Keratinocyte (primary cell): ENCODE measurements at regions not wholly inside any gene's neighbourhood (a gene's known extent, or its start where the extent isn't known, plus 50 kb on each side); places are given as distances from the start of the nearest gene placed in this dataset.

ENCODE experiments used
- DNase-seq: peaks from one replicate; pipeline ENCODE4 v3.0.0-alpha.2; 2011; ENCODE audit warnings: low read depth, missing footprints, low spot score
- FAIRE-seq: peaks from 2 replicates; lab custom pipeline; 2011; peaks lifted over from hg19 to GRCh38; lab: Jason Lieb, UNC
- H2AFZ ChIP-seq: 2 replicates; pipeline ENCODE4 v1.6.0; 2012; ENCODE audit warnings: low read length, control low read depth, inconsistent platforms; ENCODE audit not compliant: control insufficient read depth
- H3K27ac ChIP-seq: 2 replicates; pipeline ENCODE4 v1.5.1; 2011; ENCODE audit warnings: low read length; ENCODE audit not compliant: control insufficient read depth, insufficient read depth
- H3K27me3 ChIP-seq: 3 replicates; pipeline ENCODE4 v1.6.0; 2011; ENCODE audit warnings: low read length; ENCODE audit not compliant: control insufficient read depth, insufficient read depth; ENCODE audit errors: extremely low read depth
- H3K36me3 ChIP-seq, 2 experiments: 2 replicates in 1 of 2; 3 replicates in 1 of 2; pipeline ENCODE4 v1.5.1; 2011; ENCODE audit warnings: low read length in 2 of 2, mild to moderate bottlenecking in 1 of 2; ENCODE audit not compliant: control insufficient read depth in 2 of 2, insufficient read depth in 2 of 2; ENCODE audit errors: extremely low read depth in 1 of 2
- H3K4me1 ChIP-seq: 3 replicates; pipeline ENCODE4 v1.5.1; 2011; ENCODE audit warnings: low read length; ENCODE audit not compliant: control insufficient read depth, insufficient read depth; ENCODE audit errors: extremely low read depth
- H3K4me2 ChIP-seq: 3 replicates; pipeline ENCODE4 v1.6.0; 2011; ENCODE audit warnings: low read depth, low read length; ENCODE audit not compliant: control insufficient read depth, insufficient read depth; ENCODE audit errors: extremely low read depth
- H3K4me3 ChIP-seq, 3 experiments: fragments of 200-600 bp in 1 of 3; sonication (generic) in 1 of 3; 2 replicates in 2 of 3; 3 replicates in 1 of 3; pipeline ENCODE4 v1.5.1; 2011 to 2016; ENCODE audit warnings: low read length in 3 of 3, mild to moderate bottlenecking in 3 of 3, control low read depth in 2 of 3, inconsistent platforms in 1 of 3, low read depth in 1 of 3, mixed read lengths in 1 of 3, mixed run types in 1 of 3, moderate library complexity in 1 of 3; ENCODE audit not compliant: control insufficient read depth in 2 of 3, insufficient read depth in 2 of 3; ENCODE audit errors: extremely low read depth in 1 of 3
- H3K79me2 ChIP-seq: 2 replicates; pipeline ENCODE4 v1.6.0; 2012; ENCODE audit warnings: low read length; ENCODE audit not compliant: control insufficient read depth, insufficient read depth
- H3K9ac ChIP-seq: 3 replicates; pipeline ENCODE4 v1.6.0; 2011; ENCODE audit warnings: low read length; ENCODE audit not compliant: control insufficient read depth, insufficient read depth; ENCODE audit errors: extremely low read depth
- H3K9me1 ChIP-seq: 3 replicates; pipeline ENCODE4 v1.6.0; 2011; ENCODE audit warnings: low read length; ENCODE audit not compliant: control insufficient read depth, insufficient read depth; ENCODE audit errors: extremely low read depth
- H3K9me3 ChIP-seq: 2 replicates; pipeline ENCODE4 v1.5.1; 2012; ENCODE audit warnings: low read depth, low read length; ENCODE audit not compliant: control insufficient read depth
- H4K20me1 ChIP-seq: 3 replicates; pipeline ENCODE4 v1.6.0; 2011; ENCODE audit warnings: low read length; ENCODE audit not compliant: control insufficient read depth, insufficient read depth; ENCODE audit errors: extremely low read depth
- EZH2 ChIP-seq: IDR thresholded peaks from one replicate; pipeline ENCODE4 v1.6.1; 2012; ENCODE audit warnings: inconsistent platforms, mild to moderate bottlenecking, low read length, moderate library complexity
- dilution Hi-C: fragments of 300-500 bp; cut with MboI; formaldehyde crosslinking; loops from one replicate; pipeline ENCODE4 v1.7.0; 2020; ENCODE audit warnings: low sequenced_read_pairs; ENCODE audit not compliant: extremely low pct_ligation_motif_present
- TF ChIP-seq, protein P1 (sequence below), 3 experiments: IDR thresholded peaks in 1 of 3; conservative IDR thresholded peaks in 1 of 3; optimal IDR thresholded peaks in 1 of 3; 2 replicates in 2 of 3; 3 replicates in 1 of 3; pipeline versions ENCODE3 to v1.5.1; 2011; ENCODE audit warnings: low read length in 3 of 3, mild to moderate bottlenecking in 3 of 3, moderate library complexity in 2 of 3, control low read depth in 1 of 3, inconsistent platforms in 1 of 3; ENCODE audit not compliant: insufficient read depth in 2 of 3; ENCODE audit errors: extremely low read depth in 1 of 3

DNA sequence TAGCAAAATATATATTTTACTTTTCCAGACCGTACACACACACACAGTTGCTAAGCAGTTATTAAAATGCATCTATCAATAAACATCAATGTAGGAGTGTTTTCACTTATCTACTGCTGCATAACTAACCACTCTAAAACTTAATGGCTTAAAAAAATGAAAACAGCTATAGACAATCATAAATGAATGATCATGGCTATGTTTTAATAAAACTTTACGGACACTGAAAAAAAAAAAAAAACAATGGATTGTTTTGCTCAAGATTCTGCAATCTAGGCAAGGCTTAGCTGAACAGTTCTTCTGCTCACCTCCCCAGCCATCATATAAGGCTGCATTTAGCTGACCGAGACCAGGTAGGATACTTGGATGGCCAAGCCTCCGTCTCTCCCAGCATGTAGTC, 125.4 kb upstream of the CCDC28A start:
- no peak for FAIRE-seq
- Histone ChIP-seq H2AFZ (no peak overlapping the region), H3K4me2 (no peak overlapping the region), H3K9ac (no peak overlapping the region), H4K20me1 (no peaks in the 10 kb centered on the region), H3K79me2 (peaks cover 46% of the 10 kb centered on the region), H3K4me1 (peaks cover 15% of the 10 kb centered on the region), H3K9me1 (no peaks in the 10 kb centered on the region), H3K9me3 (no peaks in the 10 kb centered on the region), H3K27me3 (no peaks in the 10 kb centered on the region), H3K36me3 (peaks cover 1 to 5% of the 10 kb centered on the region in 2 experiments), H3K4me3 (no peak overlapping the region), H3K27ac (no peak overlapping the region)
- TF ChIP-seq, protein P1, sequence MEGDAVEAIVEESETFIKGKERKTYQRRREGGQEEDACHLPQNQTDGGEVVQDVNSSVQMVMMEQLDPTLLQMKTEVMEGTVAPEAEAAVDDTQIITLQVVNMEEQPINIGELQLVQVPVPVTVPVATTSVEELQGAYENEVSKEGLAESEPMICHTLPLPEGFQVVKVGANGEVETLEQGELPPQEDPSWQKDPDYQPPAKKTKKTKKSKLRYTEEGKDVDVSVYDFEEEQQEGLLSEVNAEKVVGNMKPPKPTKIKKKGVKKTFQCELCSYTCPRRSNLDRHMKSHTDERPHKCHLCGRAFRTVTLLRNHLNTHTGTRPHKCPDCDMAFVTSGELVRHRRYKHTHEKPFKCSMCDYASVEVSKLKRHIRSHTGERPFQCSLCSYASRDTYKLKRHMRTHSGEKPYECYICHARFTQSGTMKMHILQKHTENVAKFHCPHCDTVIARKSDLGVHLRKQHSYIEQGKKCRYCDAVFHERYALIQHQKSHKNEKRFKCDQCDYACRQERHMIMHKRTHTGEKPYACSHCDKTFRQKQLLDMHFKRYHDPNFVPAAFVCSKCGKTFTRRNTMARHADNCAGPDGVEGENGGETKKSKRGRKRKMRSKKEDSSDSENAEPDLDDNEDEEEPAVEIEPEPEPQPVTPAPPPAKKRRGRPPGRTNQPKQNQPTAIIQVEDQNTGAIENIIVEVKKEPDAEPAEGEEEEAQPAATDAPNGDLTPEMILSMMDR (optimal IDR thresholded peaks at IDR 0.05 in 1 of 3, IDR thresholded peaks at IDR 0.05 in 1 of 3, conservative IDR thresholded peaks at IDR 0.05 in 1 of 3; ENCODE audit: extremely low read depth in 1 of 3, insufficient read depth in 2 of 3, low read length in 3 of 3), result no peak
- TF ChIP-seq EZH2, result no peak
- dilution Hi-C loops, result no loop called here
- no peak for DNase-seq

DNA sequence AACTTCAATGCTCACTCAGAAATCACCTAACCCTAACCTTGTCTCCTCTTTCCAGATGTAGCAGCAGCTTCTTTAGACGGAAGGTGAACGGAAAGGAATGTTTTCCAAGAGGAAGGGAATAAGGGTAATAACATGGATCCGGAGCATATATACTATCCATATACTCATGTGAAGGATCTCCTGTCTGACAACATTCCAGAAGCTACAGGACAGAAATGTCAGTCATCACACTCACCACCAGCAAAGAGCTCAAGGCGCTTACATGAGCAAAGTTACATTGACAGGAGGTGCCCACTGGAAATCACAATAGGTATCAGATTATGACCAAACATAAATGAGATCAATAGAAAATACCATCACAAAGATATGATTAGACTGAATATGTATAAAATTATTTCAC, 122.1 kb upstream of the CCDC28A start:
- DNase-seq (no peak), FAIRE-seq (no peak)
- H2AFZ ChIP-seq, result no peak overlapping the region
- peaks cover 0 to 1% of the 10 kb centered on the region in 2 experiments for H3K36me3 ChIP-seq
- peaks cover 63% of the 10 kb centered on the region for H3K79me2 ChIP-seq
- H3K9me1 ChIP-seq, result no peaks in the 10 kb centered on the region
- no peaks in the 10 kb centered on the region for H3K27me3 ChIP-seq
- H3K4me2 ChIP-seq, result no peak overlapping the region
- H3K9me3 ChIP-seq, result no peaks in the 10 kb centered on the region
- peaks cover 2% of the 10 kb centered on the region for H4K20me1 ChIP-seq
- H3K9ac ChIP-seq, result no peak overlapping the region
- no peak overlapping the region for H3K27ac ChIP-seq
- peaks cover 34% of the 10 kb centered on the region for H3K4me1 ChIP-seq
- dilution Hi-C loops, result no loop called here
- no peak overlapping the region for H3K4me3 ChIP-seq
- TF ChIP-seq, protein P1 (optimal IDR thresholded peaks at IDR 0.05 in 1 of 3, IDR thresholded peaks at IDR 0.05 in 1 of 3, conservative IDR thresholded peaks at IDR 0.05 in 1 of 3; ENCODE audit: extremely low read depth in 1 of 3, insufficient read depth in 2 of 3, low read length in 3 of 3), result no peak
- no peak for TF ChIP-seq EZH2
